OCI-LY7 (cell line): ENCODE measurements at regions not wholly inside any gene's neighbourhood (a gene's known extent, or its start where the extent isn't known, plus 50 kb on each side); places are given as distances from the start of the nearest gene placed in this dataset.

Experiments
- EZH2phosphoT487 ChIP-seq: fragments of 200-600 bp; sonication (generic); IDR thresholded peaks from 2 replicates; pipeline ENCODE4 v1.6.1; 2018; ENCODE audit warnings: low read depth, borderline replicate concordance, mild to moderate bottlenecking, mixed run types, antibody characterized with exemption, low read length, moderate library complexity, mixed read lengths
- TF ChIP-seq, protein P1 (sequence below): fragments of 200-600 bp; sonication (generic); conservative IDR thresholded peaks from 2 replicates; pipeline ENCODE4 v1.5.1; 2014; ENCODE audit warnings: mild to moderate bottlenecking, antibody characterized with exemption, low read length, moderate library complexity, mixed read lengths

DNA sequence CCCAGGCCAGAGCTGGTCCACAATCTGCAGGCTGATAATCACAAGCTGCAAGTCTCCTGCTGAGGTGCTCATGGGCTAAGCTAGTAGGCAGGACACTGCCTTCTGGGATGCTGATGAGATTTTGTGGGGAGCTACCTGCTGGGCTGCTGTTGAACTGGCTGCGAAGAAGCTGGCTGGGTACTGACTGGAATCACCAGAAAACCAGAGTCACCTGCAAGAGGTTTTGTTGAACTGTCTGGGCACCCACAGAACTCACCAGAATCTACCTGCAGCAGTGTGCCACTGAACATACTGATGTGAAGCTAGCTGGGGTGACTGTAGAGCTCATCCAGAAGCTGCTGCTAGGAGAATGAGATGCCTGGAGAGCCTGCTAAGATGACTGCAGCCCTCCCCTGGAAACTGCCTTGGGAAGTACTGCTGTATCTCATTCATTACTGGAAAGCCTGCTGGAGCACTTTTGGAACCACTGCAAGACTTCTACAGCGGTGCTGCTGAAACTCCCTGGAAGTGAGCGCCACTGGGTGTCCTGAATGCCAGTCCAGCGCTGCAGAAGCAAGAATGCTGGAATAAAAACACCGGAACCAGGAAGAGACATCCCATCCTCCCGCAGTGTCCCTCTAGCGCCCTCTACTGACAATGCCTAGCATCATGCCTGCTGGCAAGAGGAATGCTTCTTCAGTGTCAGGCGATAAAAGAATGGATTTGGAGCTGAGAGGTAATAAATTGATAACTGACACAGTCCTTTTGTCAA is 64.9 kb upstream of the ARHGAP18 start:
- TF ChIP-seq, protein P1, sequence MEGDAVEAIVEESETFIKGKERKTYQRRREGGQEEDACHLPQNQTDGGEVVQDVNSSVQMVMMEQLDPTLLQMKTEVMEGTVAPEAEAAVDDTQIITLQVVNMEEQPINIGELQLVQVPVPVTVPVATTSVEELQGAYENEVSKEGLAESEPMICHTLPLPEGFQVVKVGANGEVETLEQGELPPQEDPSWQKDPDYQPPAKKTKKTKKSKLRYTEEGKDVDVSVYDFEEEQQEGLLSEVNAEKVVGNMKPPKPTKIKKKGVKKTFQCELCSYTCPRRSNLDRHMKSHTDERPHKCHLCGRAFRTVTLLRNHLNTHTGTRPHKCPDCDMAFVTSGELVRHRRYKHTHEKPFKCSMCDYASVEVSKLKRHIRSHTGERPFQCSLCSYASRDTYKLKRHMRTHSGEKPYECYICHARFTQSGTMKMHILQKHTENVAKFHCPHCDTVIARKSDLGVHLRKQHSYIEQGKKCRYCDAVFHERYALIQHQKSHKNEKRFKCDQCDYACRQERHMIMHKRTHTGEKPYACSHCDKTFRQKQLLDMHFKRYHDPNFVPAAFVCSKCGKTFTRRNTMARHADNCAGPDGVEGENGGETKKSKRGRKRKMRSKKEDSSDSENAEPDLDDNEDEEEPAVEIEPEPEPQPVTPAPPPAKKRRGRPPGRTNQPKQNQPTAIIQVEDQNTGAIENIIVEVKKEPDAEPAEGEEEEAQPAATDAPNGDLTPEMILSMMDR: peak; percentile 93
- TF ChIP-seq EZH2phosphoT487: no peak
